PC-3 (cell line): ENCODE measurements at regions not wholly inside any gene's neighbourhood (a gene's known extent, or its start where the extent isn't known, plus 50 kb on each side); places are given as distances from the start of the nearest gene placed in this dataset.

Experiments
- ATAC-seq: fragments of 200-7000 bp; cut with Tn5 transposase; 2 replicates; pipeline ENCODE4 v1.9.1; 2020; ENCODE audit warnings: mild to moderate bottlenecking, moderate library complexity
- BruUV-seq: library from RNA; stranded (reverse); fragments of 400-500 nt; replicated peaks from 2 replicates; lab custom pipeline; 2021; lab: Mats Ljungman, UMichigan
- CTCF ChIA-PET: fragments of 300-600 bp; sonication (Branson Sonifier 250); formaldehyde crosslinking; loops from one replicate; lab custom pipeline; 2022; ENCODE audit warnings: antibody characterized with exemption; lab: Charles Lee
- POLR2A ChIA-PET: fragments of 300-600 bp; sonication (Branson Sonifier 250); formaldehyde crosslinking; loops from one replicate; lab custom pipeline; 2022; ENCODE audit warnings: antibody characterized with exemption; ENCODE audit not compliant: unreplicated experiment; lab: Charles Lee
- DNase-seq: peaks from one replicate; pipeline ENCODE4 v3.0.0-alpha.2; 2015
- H2AFZ ChIP-seq: fragments of 300-600 bp; sonication (generic); 2 replicates; pipeline ENCODE4 v1.6.0; 2016; ENCODE audit warnings: antibody characterized with exemption, low read length
- H3F3A ChIP-seq: fragments of 300-600 bp; sonication (generic); one replicate; pipeline ENCODE4 v1.6.0; 2017; ENCODE audit warnings: antibody characterized with exemption, low read length, control low read depth, mild to moderate bottlenecking; ENCODE audit not compliant: unreplicated experiment
- H3K27ac ChIP-seq: fragments of 300-600 bp; sonication (generic); 2 replicates; pipeline ENCODE4 v1.5.1; 2016; ENCODE audit warnings: mild to moderate bottlenecking, low read length
- H3K27me3 ChIP-seq: fragments of 300-600 bp; sonication (generic); 2 replicates; pipeline ENCODE4 v1.6.1; 2016; ENCODE audit warnings: low read length, mixed read lengths
- H3K36me3 ChIP-seq: fragments of 300-600 bp; sonication (generic); 2 replicates; pipeline ENCODE4 v1.6.1; 2016; ENCODE audit warnings: low read depth, mixed run types, low read length, mixed read lengths
- H3K4me1 ChIP-seq: fragments of 300-600 bp; sonication (generic); 2 replicates; pipeline ENCODE4 v1.5.1; 2016; ENCODE audit warnings: low read length; ENCODE audit not compliant: insufficient read depth
- H3K4me2 ChIP-seq: fragments of 300-600 bp; sonication (generic); 2 replicates; pipeline ENCODE4 v1.6.0; 2016; ENCODE audit warnings: low read length
- H3K4me3 ChIP-seq: fragments of 300-600 bp; sonication (generic); 2 replicates; pipeline ENCODE4 v1.5.1; 2016; ENCODE audit warnings: mild to moderate bottlenecking, low read length, mixed read lengths
- H3K79me2 ChIP-seq: fragments of 300-600 bp; sonication (generic); 2 replicates; pipeline ENCODE4 v1.6.1; 2017; ENCODE audit warnings: low read length, mixed read lengths
- H3K9ac ChIP-seq: fragments of 300-600 bp; sonication (generic); 2 replicates; pipeline ENCODE4 v1.6.0; 2016; ENCODE audit warnings: mild to moderate bottlenecking, low read length
- H3K9me2 ChIP-seq: fragments of 300-600 bp; sonication (generic); replicated peaks from 2 replicates; pipeline ENCODE4 v1.6.1; 2016; ENCODE audit warnings: mixed run types, low read length, mixed read lengths
- H3K9me3 ChIP-seq: fragments of 300-600 bp; sonication (generic); 2 replicates; pipeline ENCODE4 v1.6.1; 2016; ENCODE audit warnings: low read length, mixed read lengths
- H4K20me1 ChIP-seq: fragments of 300-600 bp; sonication (generic); 2 replicates; pipeline ENCODE4 v1.6.1; 2016; ENCODE audit warnings: low read length, mixed read lengths
- EZH2 ChIP-seq: fragments of 300-600 bp; sonication (generic); IDR thresholded peaks from one replicate; pipeline ENCODE4 v1.6.1; 2017; ENCODE audit warnings: antibody characterized with exemption, mild to moderate bottlenecking, low read length; ENCODE audit not compliant: unreplicated experiment
- EZH2phosphoT487 ChIP-seq: fragments of 300-600 bp; sonication (generic); IDR thresholded peaks from 2 replicates; pipeline ENCODE4 v1.6.1; 2018; ENCODE audit warnings: mild to moderate bottlenecking, antibody characterized with exemption, low read length, borderline replicate concordance
- intact Hi-C: fragments of 100-400 bp; cut with micrococcal nuclease; formaldehyde crosslinking; loops from 2 replicates; pipeline ENCODE4 v1.9.0; 2023
- TF ChIP-seq, protein P1 (sequence below): fragments of 300-600 bp; sonication (generic); conservative IDR thresholded peaks from 2 replicates; pipeline ENCODE4 v1.5.1; 2017; ENCODE audit warnings: antibody characterized with exemption, low read depth, mild to moderate bottlenecking, low read length

DNA sequence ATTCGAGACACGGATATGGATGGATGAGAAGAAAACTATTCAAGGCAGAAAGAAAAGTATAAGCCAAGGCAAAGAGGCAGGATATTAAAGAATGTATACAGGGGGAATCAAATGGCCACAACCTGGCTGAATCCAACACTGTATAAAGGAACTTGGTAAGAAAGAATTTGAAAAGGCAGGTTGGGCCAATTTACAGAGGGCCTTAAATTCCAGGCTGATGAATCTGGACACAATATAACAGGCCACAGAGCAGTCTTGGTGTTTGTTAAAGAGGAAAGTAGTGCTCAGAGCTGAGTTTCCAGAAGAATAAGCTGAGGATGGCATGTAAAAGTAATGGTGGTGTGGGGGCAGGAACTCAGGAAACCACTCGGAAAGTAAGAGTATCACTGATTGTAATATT lies 72.3 kb upstream of the POU2AF2 start:
- Histone ChIP-seq H3K9ac (no peak overlapping the region), H3K36me3 (no peaks in the 10 kb centered on the region), H3K4me3 (no peak overlapping the region), H3K79me2 (no peaks in the 10 kb centered on the region), H3K27ac (no peak overlapping the region), H3K9me2 (no peaks in the 10 kb centered on the region), H3K27me3 (peaks cover 82% of the 10 kb centered on the region), H2AFZ (no peak overlapping the region), H4K20me1 (no peaks in the 10 kb centered on the region), H3F3A (no peaks in the 10 kb centered on the region), H3K9me3 (no peaks in the 10 kb centered on the region), H3K4me1 (no peaks in the 10 kb centered on the region), H3K4me2 (no peak overlapping the region)
- intact Hi-C loops, result no loop called here
- TF ChIP-seq EZH2, result no peak
- TF ChIP-seq, protein P1, sequence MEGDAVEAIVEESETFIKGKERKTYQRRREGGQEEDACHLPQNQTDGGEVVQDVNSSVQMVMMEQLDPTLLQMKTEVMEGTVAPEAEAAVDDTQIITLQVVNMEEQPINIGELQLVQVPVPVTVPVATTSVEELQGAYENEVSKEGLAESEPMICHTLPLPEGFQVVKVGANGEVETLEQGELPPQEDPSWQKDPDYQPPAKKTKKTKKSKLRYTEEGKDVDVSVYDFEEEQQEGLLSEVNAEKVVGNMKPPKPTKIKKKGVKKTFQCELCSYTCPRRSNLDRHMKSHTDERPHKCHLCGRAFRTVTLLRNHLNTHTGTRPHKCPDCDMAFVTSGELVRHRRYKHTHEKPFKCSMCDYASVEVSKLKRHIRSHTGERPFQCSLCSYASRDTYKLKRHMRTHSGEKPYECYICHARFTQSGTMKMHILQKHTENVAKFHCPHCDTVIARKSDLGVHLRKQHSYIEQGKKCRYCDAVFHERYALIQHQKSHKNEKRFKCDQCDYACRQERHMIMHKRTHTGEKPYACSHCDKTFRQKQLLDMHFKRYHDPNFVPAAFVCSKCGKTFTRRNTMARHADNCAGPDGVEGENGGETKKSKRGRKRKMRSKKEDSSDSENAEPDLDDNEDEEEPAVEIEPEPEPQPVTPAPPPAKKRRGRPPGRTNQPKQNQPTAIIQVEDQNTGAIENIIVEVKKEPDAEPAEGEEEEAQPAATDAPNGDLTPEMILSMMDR, result no peak
- no peak for TF ChIP-seq EZH2phosphoT487
- ChIA-PET CTCF (no interaction called here), POLR2A (no interaction called here)
- no peak for DNase-seq
- ATAC-seq, result no peak
- BruUV-seq, result no TSS peak

DNA sequence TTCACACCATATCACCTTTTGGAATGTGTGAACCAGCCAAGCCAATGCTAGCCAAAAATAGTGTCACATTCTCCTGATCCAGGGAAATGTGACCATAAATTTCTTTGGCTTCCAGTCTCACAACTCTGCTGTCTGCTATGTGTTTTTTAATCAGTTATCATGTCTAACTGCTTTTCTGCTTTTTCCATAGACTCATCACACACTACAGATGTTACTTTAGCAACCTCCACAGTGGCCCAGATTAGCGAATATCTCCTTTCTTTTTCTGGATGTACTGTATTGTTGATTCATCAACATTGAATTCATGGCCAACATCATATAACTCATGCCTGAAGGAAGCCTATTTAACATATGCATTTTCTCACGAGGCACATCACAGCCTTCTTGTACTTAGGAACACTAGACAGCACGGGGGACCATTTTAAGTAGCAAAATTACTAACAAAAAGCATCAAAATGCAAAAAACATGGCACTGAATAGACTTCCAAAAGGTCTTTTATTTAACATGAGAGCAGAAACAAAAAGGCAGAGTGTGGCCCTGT lies 73.1 kb upstream of the POU2AF2 start:
- TF ChIP-seq, protein P1, result no peak
- TF ChIP-seq EZH2phosphoT487, result no peak
- TF ChIP-seq EZH2, result no peak
- CTCF ChIA-PET, result no interaction called here
- Histone ChIP-seq H3F3A (no peaks in the 10 kb centered on the region), H3K9me3 (no peaks in the 10 kb centered on the region), H3K79me2 (no peaks in the 10 kb centered on the region), H3K9me2 (no peaks in the 10 kb centered on the region), H3K4me3 (no peak overlapping the region), H2AFZ (no peak overlapping the region), H3K36me3 (no peaks in the 10 kb centered on the region), H4K20me1 (no peaks in the 10 kb centered on the region), H3K27ac (no peak overlapping the region), H3K27me3 (peaks cover 78% of the 10 kb centered on the region), H3K9ac (no peak overlapping the region), H3K4me1 (no peaks in the 10 kb centered on the region), H3K4me2 (no peak overlapping the region)
- no TSS peak for BruUV-seq
- DNase-seq (no peak), ATAC-seq (no peak)
- intact Hi-C loops, result no loop called here
- POLR2A ChIA-PET, result no interaction called here

DNA sequence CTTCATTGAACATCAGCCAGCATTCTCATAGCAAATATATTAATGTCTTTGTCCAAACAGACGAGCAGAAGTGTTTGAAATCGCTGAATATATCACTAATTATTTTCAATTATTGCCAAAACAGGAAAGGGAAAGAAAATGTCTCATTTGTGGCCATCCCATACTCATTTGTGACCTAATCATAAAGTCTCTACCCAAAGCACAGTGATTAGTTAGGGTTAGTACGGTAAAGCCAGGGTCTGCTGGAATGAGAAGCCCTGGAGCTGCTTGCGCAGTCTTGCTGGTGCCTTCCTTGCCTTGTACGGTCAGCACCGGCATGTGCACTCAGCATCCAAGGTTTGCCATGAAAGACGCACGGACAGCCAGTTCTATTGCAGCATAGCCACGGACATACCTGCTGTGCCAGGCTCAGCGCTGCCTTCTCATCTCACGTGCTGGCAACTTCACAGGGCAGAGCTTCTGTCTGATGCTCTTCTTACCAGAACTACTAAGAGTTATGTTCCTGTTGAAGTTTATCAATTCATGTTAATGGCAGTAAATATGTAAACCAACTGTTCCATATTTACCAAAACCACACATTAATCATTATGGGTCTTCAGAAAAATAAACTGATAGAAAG lies 74.7 kb upstream of the POU2AF2 start:
- DNase-seq (no peak), ATAC-seq (no peak)
- Histone ChIP-seq H3K4me1 (no peaks in the 10 kb centered on the region), H3K27me3 (peaks cover 73% of the 10 kb centered on the region), H4K20me1 (no peaks in the 10 kb centered on the region), H3K4me2 (no peak overlapping the region), H3K4me3 (no peak overlapping the region), H3K9ac (no peak overlapping the region), H3F3A (no peaks in the 10 kb centered on the region), H3K9me2 (no peaks in the 10 kb centered on the region), H3K79me2 (no peaks in the 10 kb centered on the region), H3K9me3 (no peaks in the 10 kb centered on the region), H2AFZ (no peak overlapping the region), H3K36me3 (no peaks in the 10 kb centered on the region), H3K27ac (no peak overlapping the region)
- ChIA-PET POLR2A (no interaction called here), CTCF (no interaction called here)
- no TSS peak for BruUV-seq
- intact Hi-C loops, result no loop called here
- TF ChIP-seq, protein P1, result no peak
- TF ChIP-seq EZH2phosphoT487 (no peak), EZH2 (no peak)
